ENCODE measurements at regions not wholly inside any gene's neighbourhood (a gene's known extent, or its start where the extent isn't known, plus 50 kb on each side); places are given as distances from the start of the nearest gene placed in this dataset.

- H3K36me3 Mint-ChIP-seq (ENCODE audit: low read depth) = no peaks in the 10 kb centered on the region
- DNase-seq = no peak
Measured at GRCh38 chr3:3628676-3629328, 170.4 kb upstream of the LRRN1 start.

GRCh38 chr3:3627114-3627513 is 172.1 kb upstream of the LRRN1 start:
- Mint-ChIP-seq H3K27ac (no peak overlapping the region), H3K27me3 (no peaks in the 10 kb centered on the region), H3K36me3 (ENCODE audit: low read depth) (no peaks in the 10 kb centered on the region), H3K4me1 (no peaks in the 10 kb centered on the region), H3K9me3 (peaks cover 4% of the 10 kb centered on the region), H3K4me3 (no peak overlapping the region)
- DNase-seq (no peak), ATAC-seq (no peak)

More at GRCh38 chr3:3628676-3629328, 170.4 kb upstream of the LRRN1 start:
- no peak overlapping the region for H3K27ac Mint-ChIP-seq
- ATAC-seq = no peak
- H3K4me3 Mint-ChIP-seq = no peak overlapping the region
- peaks cover 4% of the 10 kb centered on the region for H3K9me3 Mint-ChIP-seq
- no peaks in the 10 kb centered on the region for H3K4me1 Mint-ChIP-seq
- no peaks in the 10 kb centered on the region for H3K27me3 Mint-ChIP-seq

GRCh38 chr3:3625544-3626271 is 173.5 kb upstream of the LRRN1 start:
- Mint-ChIP-seq H3K9me3 (peaks cover 4% of the 10 kb centered on the region), H3K27me3 (no peaks in the 10 kb centered on the region), H3K4me3 (no peak overlapping the region), H3K4me1 (no peaks in the 10 kb centered on the region), H3K36me3 (ENCODE audit: low read depth) (no peaks in the 10 kb centered on the region), H3K27ac (no peak overlapping the region)
- ATAC-seq (no peak), DNase-seq (no peak)

- H3K36me3 Mint-ChIP-seq (ENCODE audit: low read depth) = no peaks in the 10 kb centered on the region
- H3K27me3 Mint-ChIP-seq = no peaks in the 10 kb centered on the region
- no peak overlapping the region for H3K4me3 Mint-ChIP-seq
- H3K9me3 Mint-ChIP-seq = peaks cover 4% of the 10 kb centered on the region
- DNase-seq = no peak
- no peaks in the 10 kb centered on the region for H3K4me1 Mint-ChIP-seq
- H3K27ac Mint-ChIP-seq = no peak overlapping the region
- ATAC-seq = no peak
Measured at GRCh38 chr3:3619815-3620214, 179.4 kb upstream of the LRRN1 start.

- ATAC-seq (no peak), DNase-seq (no peak)
- H3K9me3 Mint-ChIP-seq = no peaks in the 10 kb centered on the region
- H3K4me1 Mint-ChIP-seq = no peaks in the 10 kb centered on the region
- H3K27ac Mint-ChIP-seq = no peak overlapping the region
- no peak overlapping the region for H3K4me3 Mint-ChIP-seq
- H3K36me3 Mint-ChIP-seq (ENCODE audit: low read depth) = no peaks in the 10 kb centered on the region
- no peaks in the 10 kb centered on the region for H3K27me3 Mint-ChIP-seq
Measured at GRCh38 chr3:3618623-3619022, 180.6 kb upstream of the LRRN1 start.

- Mint-ChIP-seq H3K36me3 (ENCODE audit: low read depth) (no peaks in the 10 kb centered on the region), H3K9me3 (no peaks in the 10 kb centered on the region), H3K27me3 (no peaks in the 10 kb centered on the region), H3K4me1 (no peaks in the 10 kb centered on the region), H3K27ac (no peak overlapping the region), H3K4me3 (no peak overlapping the region)
- DNase-seq = no peak
- no peak for ATAC-seq
Measured at GRCh38 chr3:3615533-3615932, 183.7 kb upstream of the LRRN1 start.

GRCh38 chr3:3610581-3611298 is 188.5 kb upstream of the LRRN1 start:
- no peaks in the 10 kb centered on the region for H3K36me3 Mint-ChIP-seq (ENCODE audit: low read depth)
- ATAC-seq = no peak
- no peaks in the 10 kb centered on the region for H3K27me3 Mint-ChIP-seq

GRCh38 chr3:3606321-3606720 is 192.9 kb upstream of the LRRN1 start:
- peaks cover 5% of the 10 kb centered on the region for H3K9me3 Mint-ChIP-seq
- DNase-seq (no peak), ATAC-seq (no peak)
- no peaks in the 10 kb centered on the region for H3K4me1 Mint-ChIP-seq
- peaks cover 2% of the 10 kb centered on the region for H3K27me3 Mint-ChIP-seq
- no peaks in the 10 kb centered on the region for H3K36me3 Mint-ChIP-seq (ENCODE audit: low read depth)
- H3K4me3 Mint-ChIP-seq = no peak overlapping the region
- no peak overlapping the region for H3K27ac Mint-ChIP-seq

More at GRCh38 chr3:3610581-3611298, 188.5 kb upstream of the LRRN1 start:
- Mint-ChIP-seq H3K9me3 (peaks cover 5% of the 10 kb centered on the region), H3K4me3 (no peak overlapping the region), H3K27ac (no peak overlapping the region), H3K4me1 (no peaks in the 10 kb centered on the region)
- no peak for DNase-seq

GRCh38 chr3:3605226-3605625 is 194.0 kb upstream of the LRRN1 start:
- Mint-ChIP-seq H3K27ac (no peak overlapping the region), H3K36me3 (ENCODE audit: low read depth) (no peaks in the 10 kb centered on the region), H3K9me3 (peaks cover 5% of the 10 kb centered on the region), H3K4me3 (no peak overlapping the region), H3K27me3 (peaks cover 2% of the 10 kb centered on the region), H3K4me1 (no peaks in the 10 kb centered on the region)
- DNase-seq = no peak
- no peak for ATAC-seq

GRCh38 chr3:3603351-3603750 is 195.9 kb upstream of the LRRN1 start:
- ATAC-seq (no peak), DNase-seq (no peak)
- peaks cover 2% of the 10 kb centered on the region for H3K27me3 Mint-ChIP-seq
- H3K27ac Mint-ChIP-seq = no peak overlapping the region
- no peak overlapping the region for H3K4me3 Mint-ChIP-seq
- H3K9me3 Mint-ChIP-seq = no peaks in the 10 kb centered on the region
- H3K36me3 Mint-ChIP-seq (ENCODE audit: low read depth) = no peaks in the 10 kb centered on the region
- no peaks in the 10 kb centered on the region for H3K4me1 Mint-ChIP-seq

- H3K27ac Mint-ChIP-seq = no peak overlapping the region
- no peak for DNase-seq
- H3K27me3 Mint-ChIP-seq = peaks cover 2% of the 10 kb centered on the region
- no peak overlapping the region for H3K4me3 Mint-ChIP-seq
- H3K36me3 Mint-ChIP-seq (ENCODE audit: low read depth) = no peaks in the 10 kb centered on the region
- ATAC-seq = no peak
- no peaks in the 10 kb centered on the region for H3K4me1 Mint-ChIP-seq
- no peaks in the 10 kb centered on the region for H3K9me3 Mint-ChIP-seq
Measured at GRCh38 chr3:3600665-3601340, 198.4 kb upstream of the LRRN1 start.

- H3K36me3 Mint-ChIP-seq (ENCODE audit: low read depth) = no peaks in the 10 kb centered on the region
- H3K4me1 Mint-ChIP-seq = no peaks in the 10 kb centered on the region
- H3K27me3 Mint-ChIP-seq = peaks cover 2% of the 10 kb centered on the region
- H3K4me3 Mint-ChIP-seq = no peak overlapping the region
- no peak for ATAC-seq
- no peaks in the 10 kb centered on the region for H3K9me3 Mint-ChIP-seq
- H3K27ac Mint-ChIP-seq = no peak overlapping the region
- no peak for DNase-seq
Measured at GRCh38 chr3:3599016-3599415, 200.2 kb upstream of the LRRN1 start.

- H3K4me1 Mint-ChIP-seq = no peaks in the 10 kb centered on the region
- H3K27me3 Mint-ChIP-seq = no peaks in the 10 kb centered on the region
- DNase-seq (no peak), ATAC-seq (no peak)
- no peaks in the 10 kb centered on the region for H3K36me3 Mint-ChIP-seq (ENCODE audit: low read depth)
- H3K27ac Mint-ChIP-seq = no peak overlapping the region
- no peaks in the 10 kb centered on the region for H3K9me3 Mint-ChIP-seq
- H3K4me3 Mint-ChIP-seq = no peak overlapping the region
Measured at GRCh38 chr3:3594986-3595385, 204.2 kb upstream of the LRRN1 start.

- H3K4me1 Mint-ChIP-seq = no peaks in the 10 kb centered on the region
- H3K27ac Mint-ChIP-seq = no peak overlapping the region
- H3K9me3 Mint-ChIP-seq = no peaks in the 10 kb centered on the region
- no peaks in the 10 kb centered on the region for H3K27me3 Mint-ChIP-seq
- DNase-seq = no peak
- no peak for ATAC-seq
- H3K4me3 Mint-ChIP-seq = no peak overlapping the region
- no peaks in the 10 kb centered on the region for H3K36me3 Mint-ChIP-seq (ENCODE audit: low read depth)
Measured at GRCh38 chr3:3589715-3590130, 209.5 kb upstream of the LRRN1 start.

GRCh38 chr3:3587647-3587972 is 211.6 kb upstream of the LRRN1 start:
- H3K36me3 Mint-ChIP-seq (ENCODE audit: low read depth) = no peaks in the 10 kb centered on the region
- H3K27me3 Mint-ChIP-seq = no peaks in the 10 kb centered on the region
- no peak overlapping the region for H3K27ac Mint-ChIP-seq
- no peak for ATAC-seq
- no peaks in the 10 kb centered on the region for H3K9me3 Mint-ChIP-seq
- H3K4me1 Mint-ChIP-seq = no peaks in the 10 kb centered on the region
- no peak overlapping the region for H3K4me3 Mint-ChIP-seq
- DNase-seq = no peak

Data from activated naive CD8-positive, alpha-beta T cell treated with anti-CD3 and anti-CD28 coated beads, Interleukin-2, amount 50 U/mL, for 24 hours (primary cell).